Peyer's patch (tissue), 4 donors: ENCODE measurements at regions not wholly inside any gene's neighbourhood (a gene's known extent, or its start where the extent isn't known, plus 50 kb on each side); places are given as distances from the start of the nearest gene placed in this dataset.
"Not testable (repeated sequence)": the region's sequence is repeated elsewhere in the genome, so short reads cannot be mapped to it uniquely, and the experiment has no call there.

Experiments
- CTCF ChIP-seq, 6 experiments: fragments of 450-650 bp in 4 of 6; fragments of 200-600 bp in 2 of 6; sonication (generic) in 1 of 6; IDR thresholded peaks; one replicate each; pipeline ENCODE4 v1.5.1; 2017 to 2019; ENCODE audit warnings: antibody characterized with exemption in 6 of 6, mild to moderate bottlenecking in 3 of 6, moderate library complexity in 1 of 6
- POLR2A ChIP-seq, 2 donors: fragments of 450-650 bp; IDR thresholded peaks; one replicate each; pipeline ENCODE4 v1.5.1; 2017; ENCODE audit warnings: antibody characterized with exemption in 2 of 2, mild to moderate bottlenecking in 2 of 2, moderate library complexity in 2 of 2

GRCh38 chr16:33009468-33009867 is 184.6 kb upstream of the TP53TG3C start:
- not testable (repeated sequence) for TF ChIP-seq POLR2A, CTCF (IDR thresholded peaks at IDR 0.05)
